HG03432 (cell line): ENCODE measurements at regions not wholly inside any gene's neighbourhood (a gene's known extent, or its start where the extent isn't known, plus 50 kb on each side); places are given as distances from the start of the nearest gene placed in this dataset.
A peak's percentile ranks its signal among the peaks of the same experiment; 100 is the strongest.
"Not testable (repeated sequence)": the region's sequence is repeated elsewhere in the genome, so short reads cannot be mapped to it uniquely, and the experiment has no call there.

Experiments
- ATAC-seq: cut with Tn5 transposase; IDR thresholded peaks from one replicate; pipeline ENCODE4 v1.9.1; 2021; ENCODE audit warnings: mild to moderate bottlenecking, moderate library complexity; ENCODE audit not compliant: unreplicated experiment

DNA sequence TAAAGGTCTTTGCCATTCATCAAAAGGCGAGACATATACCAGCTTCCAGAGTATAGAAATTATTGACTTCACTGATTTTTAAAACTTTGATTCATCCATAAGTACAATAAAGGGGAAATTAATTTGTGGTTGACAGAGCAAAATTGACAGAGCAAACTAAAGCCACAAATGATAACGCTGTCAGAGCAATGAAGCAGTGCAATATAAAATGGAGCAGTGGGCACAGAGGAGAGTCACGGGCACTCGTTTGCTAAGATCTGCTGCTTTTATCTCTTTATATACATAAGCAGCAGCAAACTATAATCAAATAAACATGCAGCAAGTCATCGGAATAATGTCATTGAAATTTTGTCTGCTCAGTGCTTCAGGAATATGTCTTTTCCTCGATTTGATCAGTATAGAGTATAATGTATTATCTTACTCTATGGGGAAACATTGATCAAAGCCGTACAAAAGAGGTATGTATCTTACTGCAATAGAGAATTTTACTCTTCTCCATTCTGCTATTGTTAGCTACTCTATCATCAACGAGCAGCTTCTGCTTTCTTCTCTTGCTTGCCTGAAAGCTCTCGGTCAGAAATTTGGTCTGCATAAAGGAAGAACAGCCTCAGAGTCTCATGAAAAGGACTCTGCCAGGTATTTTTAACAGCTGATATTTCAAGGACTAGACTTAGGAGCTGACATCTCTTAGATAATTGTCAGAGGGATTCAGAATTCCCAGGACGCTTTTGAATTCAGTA is 546.0 kb upstream of the ARID1B start:
- no peak for ATAC-seq

DNA sequence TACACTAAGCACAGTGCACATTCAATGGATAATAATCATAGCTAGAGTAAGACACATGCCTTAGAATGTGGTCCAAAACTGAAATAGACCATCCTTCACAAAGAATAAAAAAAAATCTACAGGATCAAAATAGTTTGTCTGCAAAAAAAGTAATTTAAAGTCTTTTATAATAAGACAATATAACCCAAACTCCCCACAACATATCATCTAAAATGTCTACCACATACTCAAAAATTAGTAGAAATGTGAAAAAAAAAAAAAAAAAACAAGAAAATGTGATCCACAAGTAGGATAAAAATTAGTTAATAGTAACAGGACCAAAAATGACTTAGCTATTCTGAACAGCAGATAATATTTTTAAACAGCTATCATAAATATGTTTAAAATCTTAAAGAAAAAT is 557.2 kb upstream of the ARID1B start:
- no peak for ATAC-seq

DNA sequence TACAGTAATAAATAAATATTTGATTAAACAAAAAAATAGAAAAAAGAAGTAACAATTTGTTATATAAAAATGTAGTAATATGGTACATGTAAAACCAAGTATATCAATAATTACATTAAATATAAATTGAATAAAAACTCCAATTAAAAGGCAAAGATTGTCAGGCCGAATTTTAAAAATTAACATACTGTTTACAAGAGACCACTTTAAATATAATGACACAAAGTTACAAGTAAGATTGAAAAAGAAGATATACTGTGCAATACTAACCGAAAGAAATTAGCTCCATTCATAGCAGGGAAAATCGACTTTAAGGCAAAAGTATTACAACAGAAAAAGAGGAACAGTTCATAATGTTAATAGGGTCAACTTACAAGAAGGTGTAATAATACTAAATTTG is 571.5 kb upstream of the ARID1B start:
- ATAC-seq = no peak

GRCh38 chr6:156199182-156199581 is 578.0 kb upstream of the ARID1B start:
- no peak for ATAC-seq

GRCh38 chr6:156197513-156197912 is 579.7 kb upstream of the ARID1B start:
- ATAC-seq = no peak

DNA sequence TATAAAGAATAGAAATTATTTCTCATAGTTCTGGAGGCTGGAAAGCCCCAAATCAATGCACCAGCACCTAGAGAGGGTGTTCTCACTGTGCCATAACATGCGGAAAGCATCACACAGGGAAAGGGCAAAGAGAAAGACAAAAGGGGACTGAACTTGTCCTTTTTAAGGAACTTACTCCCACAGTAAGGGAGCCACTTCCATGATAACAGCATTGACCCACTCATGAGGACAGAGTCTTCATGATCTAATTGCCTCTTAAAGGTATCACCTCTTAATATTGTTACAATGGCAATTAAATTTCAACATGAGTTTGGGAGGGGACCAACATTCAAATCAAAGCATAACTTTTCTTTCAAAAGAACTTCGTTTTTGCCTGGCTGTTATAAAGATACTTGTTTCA is 582.2 kb upstream of the ARID1B start:
- ATAC-seq = no peak

GRCh38 chr6:156193381-156193780 is 583.8 kb upstream of the ARID1B start:
- no peak for ATAC-seq

GRCh38 chr6:156191895-156192294 is 585.3 kb upstream of the ARID1B start:
- ATAC-seq = peak; percentile 61

DNA sequence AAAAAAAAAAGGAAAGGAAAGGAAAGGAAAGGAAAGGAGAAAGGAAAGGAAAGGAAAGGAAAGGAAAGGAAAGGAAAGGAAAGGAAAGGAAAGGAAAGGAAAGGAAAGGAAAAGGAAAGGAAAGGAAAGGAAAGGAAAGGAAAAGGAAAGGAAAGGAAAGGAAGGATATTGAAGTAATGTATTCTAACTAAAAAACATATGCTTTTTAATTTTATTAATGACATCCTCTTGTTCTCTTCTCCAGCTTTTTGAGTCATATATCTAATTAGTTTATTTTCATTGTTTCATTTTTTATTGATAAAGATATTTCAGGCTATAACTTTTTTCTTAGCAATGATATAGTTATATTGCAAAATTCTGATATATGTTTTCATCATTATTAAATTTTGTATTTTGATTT is 585.8 kb upstream of the ARID1B start:
- ATAC-seq = not testable (repeated sequence)

DNA sequence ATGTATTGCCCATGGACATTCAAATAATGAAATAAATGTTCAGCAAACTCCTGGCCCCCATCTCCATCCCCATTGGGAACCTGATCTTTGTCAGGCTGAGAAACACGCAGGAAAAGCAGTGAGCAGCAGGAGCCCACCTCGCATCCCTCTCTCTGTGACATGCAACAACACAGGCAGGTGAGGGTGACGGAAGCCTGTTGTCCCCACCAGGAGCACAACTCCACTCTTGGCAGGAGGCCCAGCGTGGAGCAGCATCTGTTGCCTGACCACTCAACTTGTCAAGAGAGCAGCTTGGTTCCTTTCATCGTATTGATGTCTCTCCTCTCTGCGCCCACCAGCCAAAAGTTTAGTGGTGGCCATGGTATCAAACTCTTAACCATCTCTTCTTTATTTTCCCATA is 586.9 kb upstream of the ARID1B start:
- ATAC-seq = no peak

GRCh38 chr6:156189714-156190113 is 587.5 kb upstream of the ARID1B start:
- ATAC-seq = no peak

DNA sequence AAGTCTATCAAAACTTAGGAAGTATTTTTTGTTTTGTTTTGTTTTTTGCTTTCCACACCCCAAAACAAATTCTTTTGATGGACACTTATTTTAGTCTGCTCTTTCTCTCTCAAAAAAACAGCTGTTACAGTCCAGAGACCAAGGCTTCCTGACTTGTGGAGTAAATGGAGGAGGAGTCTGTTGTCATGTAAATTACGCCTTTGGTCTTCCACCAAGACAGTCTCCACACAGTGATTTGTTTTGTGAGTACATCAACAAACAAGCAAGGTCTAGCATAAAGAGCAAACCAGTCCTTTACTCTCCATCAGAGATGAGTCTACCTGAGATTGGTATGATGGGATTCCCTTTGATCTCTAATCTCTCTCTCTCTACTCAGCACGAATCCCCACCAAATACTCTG is 588.0 kb upstream of the ARID1B start:
- ATAC-seq = no peak

- ATAC-seq = no peak
These were observed 592.1 kb upstream of the ARID1B start for GRCh38 chr6:156185113-156185512.

DNA sequence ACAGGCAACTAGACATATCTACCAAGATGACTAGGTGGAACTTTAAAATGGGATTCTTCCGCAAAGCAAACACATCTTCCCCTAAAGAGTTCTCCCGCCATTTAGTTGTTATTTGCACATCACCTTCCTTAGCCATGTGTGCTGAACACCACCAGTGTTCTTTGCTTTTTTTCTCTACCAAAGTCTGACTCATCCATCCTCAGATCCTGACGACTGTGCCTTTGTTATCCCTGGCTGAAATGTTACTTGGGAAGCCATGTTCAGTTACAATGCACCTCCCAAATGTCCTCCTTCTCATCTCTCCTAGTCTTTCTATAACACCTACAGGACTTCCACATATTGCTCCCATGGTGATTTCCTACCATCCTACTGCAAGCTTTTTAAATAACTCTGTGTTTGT is 593.5 kb upstream of the ARID1B start:
- ATAC-seq = no peak

GRCh38 chr6:156182356-156182755 is 594.8 kb upstream of the ARID1B start:
- no peak for ATAC-seq

- no peak for ATAC-seq
These were observed 595.7 kb upstream of the ARID1B start for GRCh38 chr6:156181506-156181905.

DNA sequence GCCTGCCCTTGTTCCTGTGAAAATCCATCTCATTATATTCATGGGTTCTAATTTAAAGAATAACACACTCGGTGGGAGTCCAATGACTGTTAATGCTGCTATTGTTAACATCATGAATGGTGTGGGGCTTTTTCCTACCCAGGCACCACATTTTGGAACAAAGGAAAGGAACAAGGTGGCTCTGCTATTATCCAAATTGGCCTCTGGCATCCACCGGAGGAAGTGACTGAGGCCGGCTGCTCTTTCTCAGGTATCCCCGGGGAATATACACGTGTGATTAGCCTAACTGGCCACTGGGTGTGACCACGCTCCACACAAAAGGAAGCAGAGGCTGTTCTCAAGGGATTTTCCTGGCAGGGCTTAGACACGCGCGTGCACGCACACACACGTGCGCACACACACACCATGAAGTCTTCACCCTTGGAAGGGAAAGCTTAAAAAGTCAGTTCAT is 601.2 kb upstream of the ARID1B start:
- ATAC-seq = no peak

DNA sequence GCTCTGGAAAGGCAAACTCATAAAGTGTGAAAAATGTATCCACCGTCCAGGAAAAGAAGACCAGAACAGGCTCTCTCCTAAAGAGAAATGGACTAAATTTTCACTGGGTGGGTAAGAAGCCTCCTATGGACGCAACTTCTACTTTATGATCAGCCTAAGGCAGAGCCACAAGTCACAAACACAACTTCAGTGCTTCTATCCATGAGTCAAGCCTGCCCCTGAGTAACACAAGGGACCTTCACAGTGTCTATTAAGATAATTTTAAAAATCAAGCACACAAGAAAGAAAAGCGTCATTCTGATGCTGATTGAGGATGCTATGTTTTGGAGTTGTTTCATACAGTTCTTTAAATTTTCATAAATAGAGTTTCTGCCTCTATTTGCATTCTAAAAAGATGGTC is 601.7 kb upstream of the ARID1B start:
- ATAC-seq = no peak

DNA sequence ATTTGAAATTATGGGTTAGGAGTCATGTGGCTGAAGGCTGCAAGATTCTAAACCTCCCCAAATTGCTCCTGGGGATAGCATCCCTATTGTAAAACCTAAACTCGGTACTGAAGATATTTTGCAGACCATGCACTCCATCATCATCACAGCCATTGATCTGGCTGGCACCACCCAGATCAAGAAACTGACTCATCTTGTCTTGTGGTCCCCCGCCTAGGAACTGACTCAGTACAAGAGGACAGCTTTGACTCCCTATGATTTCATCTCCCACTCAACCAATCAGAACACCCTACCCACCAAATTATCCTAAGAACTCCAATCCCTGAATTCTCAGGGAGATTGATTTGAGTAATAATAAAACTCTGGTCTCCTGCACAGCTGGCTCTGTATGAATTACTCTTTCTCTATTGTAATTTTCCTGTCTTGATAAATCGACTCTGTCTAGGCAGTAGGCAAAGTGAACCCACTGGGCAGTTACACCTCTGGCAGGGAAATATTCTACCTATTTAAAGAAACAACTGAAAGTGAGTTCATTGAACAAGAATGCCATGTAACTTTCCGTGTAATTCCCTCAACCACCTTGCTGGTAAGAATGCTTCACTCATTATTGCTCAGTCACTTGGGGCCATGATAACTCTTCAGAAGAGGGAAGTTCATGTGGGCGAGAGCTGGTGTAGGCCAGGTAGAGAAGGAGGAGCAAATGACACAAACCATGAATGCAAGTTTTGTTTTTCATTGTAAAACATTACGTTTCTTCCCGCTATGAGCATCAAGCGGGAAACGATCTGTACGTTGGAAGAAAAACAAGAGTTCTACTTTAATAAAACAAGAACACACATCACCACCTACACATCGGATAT is 602.9 kb upstream of the ARID1B start:
- ATAC-seq = no peak

GRCh38 chr6:156169371-156169770 is 607.8 kb upstream of the ARID1B start:
- ATAC-seq = no peak

DNA sequence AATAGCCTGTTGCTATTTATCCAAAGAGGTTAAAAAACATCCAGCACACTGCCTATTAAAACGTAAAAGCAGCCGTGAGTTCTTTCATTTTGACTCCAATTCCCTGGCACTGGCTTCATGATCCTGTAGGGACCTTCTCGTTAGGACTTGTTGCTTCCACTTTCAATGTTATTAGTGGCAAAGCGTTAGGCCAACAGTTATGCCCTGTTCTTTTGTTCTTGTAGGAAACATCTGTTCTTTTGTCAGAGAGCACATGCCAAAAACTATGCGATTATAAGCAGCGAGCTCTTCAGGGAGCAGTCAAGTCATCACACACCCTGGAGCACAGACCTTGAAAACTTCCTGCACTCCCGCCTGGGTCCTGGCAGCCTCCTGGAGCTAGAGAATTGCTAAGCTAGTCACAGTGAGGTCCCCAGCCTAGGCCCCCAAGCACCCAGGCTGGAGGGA is 609.5 kb upstream of the ARID1B start:
- ATAC-seq = no peak

GRCh38 chr6:156167016-156167624 is 610.1 kb upstream of the ARID1B start:
- no peak for ATAC-seq
